ENCODE measurements at regions not wholly inside any gene's neighbourhood (a gene's known extent, or its start where the extent isn't known, plus 50 kb on each side); places are given as distances from the start of the nearest gene placed in this dataset.

- WGBS, 2 donors, result 95 to 100% methylated on average over 1 of the region's 1 CpG
- Histone ChIP-seq H3K36me3 (ENCODE audit: control insufficient read depth in 1 of 2, insufficient read depth in 2 of 2, low read length in 1 of 2) (no peaks in the 10 kb centered on the region), H3K4me1 (ENCODE audit: control insufficient read depth in 1 of 2, insufficient read depth in 2 of 2, low read length in 2 of 2) (peaks cover 0 to 5% of the 10 kb centered on the region in 2 donors), H3K27me3 (ENCODE audit: control insufficient read depth in 1 of 2, insufficient read depth in 2 of 2, low read length in 1 of 2) (no peaks in the 10 kb centered on the region), H3K4me3 (ENCODE audit: low read length in 2 of 2) (no peak overlapping the region), H3K27ac (ENCODE audit: low read depth in 1 of 2, low read length in 2 of 2) (no peak overlapping the region), H3K9me3 (ENCODE audit: control insufficient read depth, low read length) (no peaks in the 10 kb centered on the region)
- intact Hi-C loops (cut with DNase I), result no loop called here
- DNase-seq (no peak), ATAC-seq (ENCODE audit: low FRiP score) (no peak)
Observed at GRCh38 chr17:12509801-12510200, 155.9 kb upstream of the MYOCD start.

DNA sequence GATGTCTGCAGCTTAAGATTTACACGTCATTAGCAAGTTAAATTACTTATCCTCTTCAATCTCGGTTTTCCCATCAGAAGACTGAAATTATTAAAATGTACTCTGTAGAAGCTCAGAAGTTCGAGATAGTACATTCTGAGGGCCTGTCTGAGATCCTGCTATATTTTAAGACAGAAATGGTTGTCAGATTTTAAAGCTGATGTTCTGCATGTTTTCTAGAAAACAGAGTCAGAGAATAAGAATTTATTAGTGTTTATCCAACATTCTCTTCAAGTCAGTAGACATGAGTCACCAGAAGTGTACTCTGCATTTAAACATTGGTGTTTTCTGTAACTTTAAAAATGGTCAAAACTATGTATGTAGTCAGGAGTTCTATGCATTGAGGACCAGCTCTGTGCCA lies 155.2 kb upstream of the MYOCD start:
- intact Hi-C loops (cut with DNase I), result no loop called here
- Histone ChIP-seq H3K4me3 (ENCODE audit: low read length in 2 of 2) (no peak overlapping the region), H3K27me3 (ENCODE audit: control insufficient read depth in 1 of 2, insufficient read depth in 2 of 2, low read length in 1 of 2) (no peaks in the 10 kb centered on the region), H3K4me1 (ENCODE audit: control insufficient read depth in 1 of 2, insufficient read depth in 2 of 2, low read length in 2 of 2) (peaks cover 0 to 5% of the 10 kb centered on the region in 2 donors), H3K9me3 (ENCODE audit: control insufficient read depth, low read length) (no peaks in the 10 kb centered on the region), H3K36me3 (ENCODE audit: control insufficient read depth in 1 of 2, insufficient read depth in 2 of 2, low read length in 1 of 2) (no peaks in the 10 kb centered on the region), H3K27ac (ENCODE audit: low read depth in 1 of 2, low read length in 2 of 2) (peak overlapping the region in 1 of 2 donors; percentile 12)
- ATAC-seq (ENCODE audit: low FRiP score) (no peak), DNase-seq (no peak)
- WGBS, 2 donors, result 29 to 53% methylated on average over 3 of the region's 3 CpGs

- H3K27me3 ChIP-seq (ENCODE audit: control insufficient read depth in 1 of 2, insufficient read depth in 2 of 2, low read length in 1 of 2), result no peaks in the 10 kb centered on the region
- H3K27ac ChIP-seq (ENCODE audit: low read depth in 1 of 2, low read length in 2 of 2), result peak overlapping the region; percentile 2 to 9
- no peak for DNase-seq
- ATAC-seq (ENCODE audit: low FRiP score), result no peak
- H3K36me3 ChIP-seq (ENCODE audit: control insufficient read depth in 1 of 2, insufficient read depth in 2 of 2, low read length in 1 of 2), result no peaks in the 10 kb centered on the region
- 13 to 20% methylated on average over 4 of the region's 4 CpGs for WGBS, 2 donors
- no peaks in the 10 kb centered on the region for H3K9me3 ChIP-seq (ENCODE audit: control insufficient read depth, low read length)
- H3K4me1 ChIP-seq (ENCODE audit: control insufficient read depth in 1 of 2, insufficient read depth in 2 of 2, low read length in 2 of 2), result peaks cover 0 to 5% of the 10 kb centered on the region in 2 donors
- intact Hi-C loops (cut with DNase I), result no loop called here
- H3K4me3 ChIP-seq (ENCODE audit: low read length in 2 of 2), result no peak overlapping the region
Observed at GRCh38 chr17:12512694-12513355, 152.9 kb upstream of the MYOCD start.

GRCh38 chr17:12514596-12514995 lies 151.1 kb upstream of the MYOCD start:
- Histone ChIP-seq H3K27me3 (ENCODE audit: control insufficient read depth in 1 of 2, insufficient read depth in 2 of 2, low read length in 1 of 2) (no peaks in the 10 kb centered on the region), H3K4me3 (ENCODE audit: low read length in 2 of 2) (no peak overlapping the region), H3K9me3 (ENCODE audit: control insufficient read depth, low read length) (no peaks in the 10 kb centered on the region), H3K27ac (ENCODE audit: low read depth in 1 of 2, low read length in 2 of 2) (no peak overlapping the region), H3K36me3 (ENCODE audit: control insufficient read depth in 1 of 2, insufficient read depth in 2 of 2, low read length in 1 of 2) (no peaks in the 10 kb centered on the region), H3K4me1 (ENCODE audit: control insufficient read depth in 1 of 2, insufficient read depth in 2 of 2, low read length in 2 of 2) (peaks cover 0 to 5% of the 10 kb centered on the region in 2 donors)
- ATAC-seq (ENCODE audit: low FRiP score) (no peak), DNase-seq (no peak)
- WGBS, 2 donors, result 97 to 100% methylated on average over 5 of the region's 5 CpGs
- intact Hi-C loops (cut with DNase I), result no loop called here

GRCh38 chr17:12519956-12520594 lies 145.6 kb upstream of the MYOCD start:
- H3K4me1 ChIP-seq (ENCODE audit: control insufficient read depth in 1 of 2, insufficient read depth in 2 of 2, low read length in 2 of 2), result peaks cover 0 to 10% of the 10 kb centered on the region in 2 donors
- H3K36me3 ChIP-seq (ENCODE audit: control insufficient read depth in 1 of 2, insufficient read depth in 2 of 2, low read length in 1 of 2), result no peaks in the 10 kb centered on the region
- H3K27me3 ChIP-seq (ENCODE audit: control insufficient read depth in 1 of 2, insufficient read depth in 2 of 2, low read length in 1 of 2), result no peaks in the 10 kb centered on the region
- 70 to 71% methylated on average over 7 of the region's 7 CpGs for WGBS, 2 donors
- intact Hi-C loops (cut with DNase I), result loop anchor here in 1 of 2 donors (10.0 kb wide), 1 partner anchor 155 kb away; no protein-coding TSS in a partner anchor
- H3K4me3 ChIP-seq (ENCODE audit: low read length in 2 of 2), result no peak overlapping the region
- ATAC-seq (ENCODE audit: low FRiP score) (no peak), DNase-seq (no peak)
- no peak overlapping the region for H3K27ac ChIP-seq (ENCODE audit: low read depth in 1 of 2, low read length in 2 of 2)
- no peaks in the 10 kb centered on the region for H3K9me3 ChIP-seq (ENCODE audit: control insufficient read depth, low read length)

GRCh38 chr17:12521416-12521815 lies 144.3 kb upstream of the MYOCD start:
- Histone ChIP-seq H3K36me3 (ENCODE audit: control insufficient read depth in 1 of 2, insufficient read depth in 2 of 2, low read length in 1 of 2) (no peaks in the 10 kb centered on the region), H3K27me3 (ENCODE audit: control insufficient read depth in 1 of 2, insufficient read depth in 2 of 2, low read length in 1 of 2) (no peaks in the 10 kb centered on the region), H3K27ac (ENCODE audit: low read depth in 1 of 2, low read length in 2 of 2) (peak overlapping the region in 1 of 2 donors; percentile 54), H3K4me1 (ENCODE audit: control insufficient read depth in 1 of 2, insufficient read depth in 2 of 2, low read length in 2 of 2) (peaks cover 0 to 10% of the 10 kb centered on the region in 2 donors), H3K4me3 (ENCODE audit: low read length in 2 of 2) (no peak overlapping the region), H3K9me3 (ENCODE audit: control insufficient read depth, low read length) (no peaks in the 10 kb centered on the region)
- no peak for DNase-seq
- 5 to 9% methylated on average over 7 of the region's 7 CpGs for WGBS, 2 donors
- intact Hi-C loops (cut with DNase I), result loop anchor here in 1 of 2 donors (10.0 kb wide), 1 partner anchor 157 kb away; no protein-coding TSS in a partner anchor
- ATAC-seq (ENCODE audit: low FRiP score), result no peak

- 81 to 82% methylated on average over 7 of the region's 7 CpGs for WGBS, 2 donors
- peak overlapping the region in 1 of 2 donors; percentile 40 for H3K27ac ChIP-seq (ENCODE audit: low read depth in 1 of 2, low read length in 2 of 2)
- ATAC-seq (ENCODE audit: low FRiP score) (no peak), DNase-seq (no peak)
- intact Hi-C loops (cut with DNase I), result loop anchor here in 1 of 2 donors (10.0 kb wide), 1 partner anchor 158 kb away; no protein-coding TSS in a partner anchor
- H3K4me3 ChIP-seq (ENCODE audit: low read length in 2 of 2), result no peak overlapping the region
- H3K36me3 ChIP-seq (ENCODE audit: control insufficient read depth in 1 of 2, insufficient read depth in 2 of 2, low read length in 1 of 2), result no peaks in the 10 kb centered on the region
- peaks cover 0 to 10% of the 10 kb centered on the region in 2 donors for H3K4me1 ChIP-seq (ENCODE audit: control insufficient read depth in 1 of 2, insufficient read depth in 2 of 2, low read length in 2 of 2)
- H3K9me3 ChIP-seq (ENCODE audit: control insufficient read depth, low read length), result no peaks in the 10 kb centered on the region
- no peaks in the 10 kb centered on the region for H3K27me3 ChIP-seq (ENCODE audit: control insufficient read depth in 1 of 2, insufficient read depth in 2 of 2, low read length in 1 of 2)
Observed at GRCh38 chr17:12522336-12522735, 143.4 kb upstream of the MYOCD start.

- intact Hi-C loops (cut with DNase I), result loop anchor here in 1 of 2 donors (10.0 kb wide), 1 partner anchor 158 kb away; no protein-coding TSS in a partner anchor
- DNase-seq, result peak in 1 of 2 donors; percentile 47
- ATAC-seq (ENCODE audit: low FRiP score), result no peak
- H3K4me3 ChIP-seq (ENCODE audit: low read length in 2 of 2), result no peak overlapping the region
- no peaks in the 10 kb centered on the region for H3K36me3 ChIP-seq (ENCODE audit: control insufficient read depth in 1 of 2, insufficient read depth in 2 of 2, low read length in 1 of 2)
- H3K27ac ChIP-seq (ENCODE audit: low read depth in 1 of 2, low read length in 2 of 2), result peak overlapping the region in 1 of 2 donors; percentile 40
- 2 to 3% methylated on average over 6 of the region's 6 CpGs for WGBS, 2 donors
- H3K27me3 ChIP-seq (ENCODE audit: control insufficient read depth in 1 of 2, insufficient read depth in 2 of 2, low read length in 1 of 2), result no peaks in the 10 kb centered on the region
- H3K9me3 ChIP-seq (ENCODE audit: control insufficient read depth, low read length), result no peaks in the 10 kb centered on the region
- H3K4me1 ChIP-seq (ENCODE audit: control insufficient read depth in 1 of 2, insufficient read depth in 2 of 2, low read length in 2 of 2), result peaks cover 0 to 10% of the 10 kb centered on the region in 2 donors
Observed at GRCh38 chr17:12522743-12523183, 142.9 kb upstream of the MYOCD start.
